ENCODE measurements at regions not wholly inside any gene's neighbourhood (a gene's known extent, or its start where the extent isn't known, plus 50 kb on each side); places are given as distances from the start of the nearest gene placed in this dataset.

DNA sequence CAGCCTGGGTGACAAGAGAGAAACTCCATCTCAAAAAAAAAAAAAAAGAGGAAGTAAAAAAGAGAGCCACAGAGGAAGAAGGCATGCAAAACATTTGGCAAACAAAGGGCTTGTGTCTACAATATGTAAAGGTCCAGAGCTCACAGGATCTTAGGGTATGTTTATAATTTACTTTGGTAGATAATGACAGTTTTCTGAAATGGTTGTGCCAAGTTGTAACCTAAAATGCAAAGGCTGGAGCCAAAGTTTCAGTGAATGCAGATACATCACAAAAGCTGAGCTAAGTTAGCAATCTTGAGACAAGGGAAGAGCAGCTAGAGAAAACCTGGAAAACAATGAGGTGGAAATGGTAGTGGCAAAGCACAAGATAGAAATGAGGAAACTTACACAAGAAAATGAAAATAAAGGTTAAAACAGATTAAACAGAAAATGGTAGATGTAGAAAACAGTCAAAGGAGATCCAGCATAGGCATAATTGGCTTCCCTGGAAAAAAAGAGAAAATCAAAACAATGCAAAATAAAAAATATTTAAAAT is 77.5 kb upstream of the HK2 start:
- intact Hi-C loops (cut with DNase I) = no loop called here
- DNase-seq (ENCODE audit: low spot score) = no peak

DNA sequence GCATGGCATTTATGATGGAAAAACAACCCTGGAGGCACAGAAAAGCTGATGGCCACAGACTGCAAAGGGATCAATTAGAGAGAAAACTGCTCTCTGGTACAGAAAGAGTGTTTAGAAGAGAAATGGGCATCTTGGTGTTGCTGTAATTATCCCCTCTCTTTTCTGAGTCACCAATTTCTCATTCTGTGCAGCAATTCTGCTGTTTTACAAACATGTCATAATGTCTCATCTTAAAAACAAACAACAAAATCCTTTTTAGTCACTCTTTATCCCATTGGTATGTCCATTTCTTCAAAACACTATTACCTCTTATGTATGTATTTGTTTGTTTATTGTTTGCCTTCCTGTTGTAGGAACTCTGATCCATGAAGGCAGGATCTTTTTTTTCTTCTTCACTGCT is 73.9 kb upstream of the HK2 start:
- intact Hi-C loops (cut with DNase I) = no loop called here
- no peak for DNase-seq (ENCODE audit: low spot score)

DNA sequence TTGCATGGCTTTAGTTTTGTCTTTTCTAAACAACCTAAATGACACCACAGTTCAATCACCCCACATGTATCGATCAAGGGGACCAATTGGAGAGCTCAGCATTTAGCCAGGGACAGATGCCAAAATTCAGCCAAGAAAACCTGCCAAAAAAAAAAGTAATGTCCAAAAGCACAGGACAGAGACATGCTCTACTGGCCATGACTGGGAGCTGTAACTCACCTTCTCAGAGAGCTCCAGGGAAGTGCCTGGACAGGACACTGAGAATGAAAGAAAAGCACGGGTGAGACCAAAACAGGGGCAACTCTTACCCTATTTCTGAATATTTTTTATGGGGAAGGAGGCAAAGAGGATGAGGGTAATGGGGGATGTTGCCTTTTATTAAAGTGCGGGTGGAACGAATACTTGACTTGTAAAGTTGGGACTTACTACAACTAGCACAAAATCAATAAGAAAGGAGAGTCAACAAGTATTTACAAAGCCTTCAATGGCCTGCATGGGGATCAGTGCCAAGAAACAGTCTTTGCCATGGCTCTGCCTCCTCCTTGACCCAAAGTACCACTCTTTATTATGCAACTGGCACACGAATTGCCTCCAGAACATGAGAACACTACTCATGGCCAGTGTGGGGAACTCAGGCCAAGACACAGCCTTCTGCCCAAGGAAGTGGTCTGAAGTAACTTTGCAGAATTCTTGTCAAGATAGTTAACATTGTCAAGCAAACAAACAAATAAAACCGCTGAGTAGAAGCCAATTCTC is 72.9 kb upstream of the HK2 start:
- DNase-seq (ENCODE audit: low spot score) = no peak
- intact Hi-C loops (cut with DNase I) = no loop called here

DNA sequence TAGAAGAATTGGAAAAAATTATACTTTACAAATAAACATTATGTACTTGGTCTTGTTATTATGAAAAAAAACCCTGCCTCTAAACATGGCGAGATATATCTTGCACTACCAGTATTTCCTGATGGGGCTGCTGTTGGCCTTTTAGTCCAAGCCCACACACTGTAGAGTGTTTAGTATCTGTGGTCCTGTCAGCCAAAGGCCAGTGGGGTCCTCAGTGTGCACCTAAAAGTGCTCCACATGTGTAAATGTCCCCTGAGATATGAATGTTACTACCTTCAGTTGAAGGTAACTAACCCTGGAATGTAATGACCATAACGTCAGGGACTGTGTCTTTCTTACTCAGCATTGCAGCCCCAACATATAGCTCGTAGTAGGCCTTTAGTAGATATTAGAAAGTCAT is 71.1 kb upstream of the HK2 start:
- no peak for DNase-seq (ENCODE audit: low spot score)
- intact Hi-C loops (cut with DNase I) = no loop called here

DNA sequence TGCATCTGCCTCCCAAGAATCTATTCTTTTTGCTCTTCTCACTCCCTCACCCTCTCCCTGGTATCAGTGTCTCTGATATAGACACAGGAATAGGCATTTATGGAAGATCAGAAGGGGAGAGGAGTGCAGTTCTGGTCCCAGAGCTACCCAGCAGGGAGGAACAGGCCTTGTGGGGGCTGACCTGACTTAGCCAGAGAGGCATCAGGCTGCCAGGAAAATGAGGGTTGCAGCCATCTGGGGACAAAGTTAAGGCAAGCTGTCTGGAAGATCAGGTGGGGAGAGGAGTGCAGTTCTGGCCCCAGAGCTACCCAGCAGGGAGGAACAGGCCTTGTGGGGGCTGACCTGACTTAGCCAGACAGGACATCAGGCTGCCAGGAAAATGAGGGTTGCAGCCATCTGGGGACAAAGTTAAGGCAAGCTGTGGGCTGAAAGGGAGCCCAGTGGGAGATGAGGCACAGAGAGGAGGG is 69.9 kb upstream of the HK2 start:
- DNase-seq (ENCODE audit: low spot score) = no peak
- intact Hi-C loops (cut with DNase I) = no loop called here

DNA sequence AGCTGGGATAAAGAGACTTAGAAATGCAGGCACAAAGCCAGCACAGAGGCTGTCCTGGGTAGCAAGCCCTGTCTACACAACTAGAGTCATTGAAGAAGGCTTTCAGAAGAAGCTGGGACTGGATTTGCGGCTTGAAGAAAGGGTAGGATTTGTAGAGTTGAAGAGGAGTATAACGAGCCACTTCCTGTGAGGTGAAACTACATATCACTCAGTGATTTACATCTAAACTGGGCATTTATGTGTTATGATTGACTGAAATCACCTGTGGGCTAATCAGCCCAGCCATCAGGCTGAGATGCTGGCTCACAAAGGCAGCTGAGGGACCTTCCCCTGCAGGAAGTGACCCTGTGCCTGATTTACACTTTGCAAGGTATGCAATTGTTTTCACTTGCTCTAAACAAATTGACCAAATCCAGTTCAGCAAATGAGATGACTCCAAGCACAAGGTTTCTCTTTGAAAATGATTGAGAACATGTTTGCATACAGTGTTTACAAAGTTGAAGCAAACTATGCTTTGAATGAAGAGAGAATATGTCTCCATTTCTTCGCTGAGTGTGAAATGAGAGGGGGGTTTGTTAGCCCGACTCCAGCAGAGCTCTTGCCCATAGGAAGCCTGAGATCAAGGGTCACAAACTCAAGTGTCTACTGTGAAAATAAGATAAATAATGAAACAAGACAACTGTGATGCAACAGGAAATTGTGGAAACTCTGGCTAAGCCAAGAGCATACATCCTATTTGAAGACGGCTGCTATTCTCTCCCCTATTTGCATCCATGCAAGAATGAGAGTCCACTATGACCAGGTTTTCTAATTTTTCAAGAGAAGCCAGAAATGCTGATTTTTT is 69.3 kb upstream of the HK2 start:
- DNase-seq (ENCODE audit: low spot score) = no peak
- intact Hi-C loops (cut with DNase I) = no loop called here

DNA sequence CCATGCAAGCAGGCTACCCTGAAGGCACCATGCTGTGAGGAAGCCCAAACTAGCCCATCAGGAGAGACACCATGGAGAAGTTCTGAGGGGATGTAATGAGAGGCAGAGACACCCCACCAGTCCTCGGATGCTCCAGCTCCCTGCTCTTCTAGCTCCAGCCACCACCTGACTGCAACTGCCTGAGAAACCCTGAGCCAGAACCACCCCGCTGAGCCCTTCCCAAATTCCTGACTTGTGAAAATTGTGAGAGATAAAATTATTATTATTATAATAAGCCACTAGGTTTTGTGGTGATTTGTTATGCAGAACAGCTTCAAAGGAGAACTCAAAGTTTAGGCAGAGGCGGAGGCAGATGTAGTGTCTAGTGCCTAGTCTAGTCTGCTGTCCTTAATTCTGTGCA is 67.1 kb upstream of the HK2 start:
- DNase-seq (ENCODE audit: low spot score) = no peak
- intact Hi-C loops (cut with DNase I) = no loop called here

DNA sequence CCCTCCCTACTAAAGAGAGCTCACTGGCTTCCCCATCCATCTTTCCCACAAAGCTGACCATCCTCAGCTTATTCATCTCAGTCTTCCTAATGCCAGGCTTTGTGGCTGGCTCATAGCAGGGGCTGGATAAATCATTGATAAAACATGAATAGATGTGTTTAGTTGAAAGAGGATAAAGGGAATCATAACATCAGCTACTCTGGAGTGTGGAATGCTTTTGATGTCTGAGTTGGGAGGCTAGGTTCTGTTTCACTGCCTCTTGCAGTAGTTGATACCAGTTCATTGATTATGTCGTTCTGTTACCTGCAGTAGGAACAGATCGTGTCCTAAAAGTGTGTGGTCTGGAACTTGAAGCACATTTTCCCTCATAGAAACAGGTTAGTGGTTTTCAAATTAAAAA is 66.3 kb upstream of the HK2 start:
- DNase-seq (ENCODE audit: low spot score) = no peak
- intact Hi-C loops (cut with DNase I) = no loop called here

DNA sequence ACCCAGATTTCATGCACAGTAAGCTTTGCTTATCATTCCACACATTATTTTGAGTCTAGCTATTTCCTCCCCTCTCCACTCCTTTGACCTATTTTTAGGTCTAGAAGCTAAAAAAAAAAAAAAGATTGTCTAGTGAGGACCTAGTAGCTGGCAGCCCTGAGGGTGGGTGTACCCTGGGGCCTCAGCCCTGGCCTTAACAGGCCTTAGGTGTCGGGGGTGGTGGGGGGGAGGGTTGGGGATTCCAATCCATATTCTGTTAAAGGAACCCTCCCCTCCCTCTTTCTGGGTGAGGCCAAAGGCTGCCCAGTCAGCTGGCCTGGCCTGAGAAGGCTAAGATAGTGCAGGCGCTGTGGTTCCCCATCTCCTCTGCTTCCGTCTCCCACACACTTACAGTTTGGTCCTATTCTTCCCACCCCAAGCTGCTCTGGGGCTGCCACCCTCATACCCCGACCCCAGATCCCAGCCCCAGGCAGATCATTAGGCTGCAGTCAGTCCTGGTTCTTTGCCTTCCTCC is 65.5 kb upstream of the HK2 start:
- DNase-seq (ENCODE audit: low spot score) = no peak
- intact Hi-C loops (cut with DNase I) = no loop called here

DNA sequence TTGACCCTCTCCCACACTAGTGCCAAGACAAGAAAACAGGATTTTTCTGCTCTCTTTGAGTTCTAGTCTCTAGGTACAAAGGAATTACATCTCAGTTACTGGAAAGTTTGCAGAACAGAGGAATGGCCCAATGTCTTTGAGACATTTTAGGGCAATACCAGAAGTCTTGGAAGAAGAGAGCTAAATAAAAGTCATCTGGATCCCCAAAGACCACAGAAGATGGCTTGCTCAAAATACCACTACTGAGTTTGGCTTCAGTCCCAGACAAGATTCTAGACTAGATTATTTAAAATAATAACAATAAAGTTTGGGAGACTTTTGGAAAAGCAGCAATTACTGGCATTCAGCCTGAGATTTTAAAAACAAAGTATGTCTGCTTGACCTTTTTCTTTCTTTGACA is 61.9 kb upstream of the HK2 start:
- no peak for DNase-seq (ENCODE audit: low spot score)
- intact Hi-C loops (cut with DNase I) = no loop called here

DNA sequence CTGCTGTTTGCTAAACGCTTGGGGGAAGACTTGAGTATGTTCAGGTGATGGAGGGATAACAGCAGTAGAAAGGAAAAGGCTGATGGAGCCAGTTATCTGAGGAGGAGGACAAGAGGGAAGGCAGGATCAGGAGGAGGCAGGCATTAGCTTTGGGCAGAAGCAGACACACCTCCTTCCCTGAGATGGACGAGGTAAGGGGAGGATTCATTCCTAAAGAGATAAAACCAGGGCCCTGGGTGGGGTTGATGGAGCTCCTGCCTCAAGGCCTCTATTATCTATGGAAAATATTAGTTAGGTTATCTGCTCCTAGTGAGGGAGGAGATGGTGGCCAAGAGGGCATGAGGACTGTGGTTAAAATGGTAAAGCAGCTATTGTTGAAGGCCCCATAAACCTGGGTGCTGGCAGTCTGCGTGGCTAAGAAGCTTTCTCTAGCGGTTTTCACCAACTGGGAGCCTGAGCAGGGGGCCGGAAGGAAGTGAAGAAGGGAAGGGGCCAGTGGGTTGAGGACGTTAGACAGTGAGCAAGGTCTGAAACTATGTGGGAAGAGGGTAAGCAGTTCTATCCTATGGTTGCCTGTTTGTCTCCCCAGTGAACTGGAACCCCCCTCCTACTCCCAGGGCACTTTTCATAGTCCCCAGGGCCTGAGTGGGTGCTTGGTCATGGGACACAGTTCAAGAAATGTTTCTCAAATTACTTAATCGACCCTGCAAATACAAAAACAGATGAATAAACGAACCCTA is 56.6 kb upstream of the HK2 start:
- intact Hi-C loops (cut with DNase I) = no loop called here
- DNase-seq (ENCODE audit: low spot score) = no peak

DNA sequence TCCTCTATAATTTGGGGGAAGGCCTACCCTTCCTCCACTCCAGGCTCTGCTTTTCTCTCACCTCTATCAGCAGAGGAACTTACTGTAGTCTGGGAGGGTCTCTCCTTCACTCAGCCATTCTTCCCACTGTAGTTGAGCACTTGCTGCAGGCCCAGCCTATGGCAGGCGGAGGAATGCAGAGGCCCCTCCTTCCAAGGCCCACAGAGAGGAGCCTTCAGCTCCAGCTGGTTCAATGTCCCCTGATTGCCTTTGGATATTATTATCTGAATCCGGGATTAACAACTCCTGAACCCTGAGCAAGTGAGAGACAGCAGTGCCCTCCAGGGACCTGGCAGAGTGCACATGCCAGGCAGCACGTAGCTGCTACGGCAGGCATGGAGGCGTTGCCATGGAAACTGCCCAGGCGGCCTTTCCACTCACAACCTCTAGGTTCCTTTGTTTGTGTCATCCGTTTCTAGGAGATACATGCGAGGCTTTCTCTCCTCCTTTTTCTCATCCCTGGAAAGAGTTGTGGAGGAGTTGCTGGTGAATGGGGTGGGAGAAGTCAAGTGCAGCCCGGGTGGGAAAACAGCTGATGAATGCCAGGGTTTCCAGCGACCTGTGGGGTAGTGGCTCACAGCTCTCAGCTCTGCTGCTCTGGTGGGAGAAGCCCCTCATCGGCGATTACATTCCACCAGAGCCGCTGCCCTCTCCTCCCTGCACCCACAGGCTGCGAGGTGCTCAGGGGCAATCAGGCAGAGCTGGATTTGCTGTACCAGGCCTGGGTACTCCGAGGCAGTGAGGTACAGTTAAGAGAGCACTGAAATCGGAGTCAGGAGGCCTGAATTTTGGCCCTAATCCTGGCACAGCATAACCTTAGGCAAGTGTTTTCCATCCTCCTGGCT is 55.3 kb upstream of the HK2 start:
- intact Hi-C loops (cut with DNase I) = no loop called here
- no peak for DNase-seq (ENCODE audit: low spot score)

DNA sequence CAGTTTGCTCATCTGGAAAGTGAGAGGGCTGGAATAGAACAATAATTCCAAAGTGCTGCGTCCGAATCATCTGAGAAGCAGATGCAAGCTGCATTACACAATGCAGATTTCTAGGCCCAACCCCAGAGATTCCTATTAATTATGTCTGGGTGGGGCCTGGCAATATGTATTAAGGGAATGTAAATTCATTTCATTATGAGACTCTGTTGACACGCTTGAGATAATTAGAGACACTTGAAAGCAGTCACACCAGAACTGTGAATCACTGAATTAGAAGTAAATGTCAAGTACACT is 54.7 kb upstream of the HK2 start:
- intact Hi-C loops (cut with DNase I) = no loop called here
- DNase-seq (ENCODE audit: low spot score) = no peak

DNA sequence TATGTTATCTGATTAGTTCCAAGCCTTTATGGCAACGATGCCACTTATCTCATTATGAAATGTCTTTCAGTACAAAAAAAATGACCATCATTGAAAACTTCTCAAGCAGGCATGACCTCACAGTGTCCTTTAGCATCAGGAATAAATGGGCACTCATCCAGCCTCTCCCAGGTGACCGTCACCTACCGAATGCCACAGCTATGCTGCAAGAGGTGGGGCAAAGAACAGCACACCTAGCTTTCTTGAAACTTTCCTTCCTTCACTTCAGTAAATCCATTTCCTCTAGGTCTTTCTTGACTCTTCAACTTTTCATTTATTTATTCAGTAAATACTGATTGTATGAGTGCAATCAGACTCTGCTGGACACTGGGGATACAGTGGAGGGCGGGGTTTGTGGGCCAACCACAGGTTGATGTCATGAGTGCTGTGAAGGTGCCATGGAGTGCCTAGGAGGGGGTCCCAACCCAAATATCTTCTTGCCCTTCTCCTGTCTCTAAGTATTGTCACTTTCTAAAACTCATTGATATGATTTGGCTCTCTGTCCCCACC is 54.3 kb upstream of the HK2 start:
- no peak for DNase-seq (ENCODE audit: low spot score)
- intact Hi-C loops (cut with DNase I) = no loop called here
